Mucosa of descending colon (tissue), 3 donors: ENCODE measurements at regions not wholly inside any gene's neighbourhood (a gene's known extent, or its start where the extent isn't known, plus 50 kb on each side); places are given as distances from the start of the nearest gene placed in this dataset.

ENCODE experiments used
- ATAC-seq: fragments of 200-7000 bp; cut with Tn5 transposase; one replicate; pipeline ENCODE4 v1.9.1; 2020; ENCODE audit warnings: mild to moderate bottlenecking, moderate library complexity
- DNase-seq, 3 donors: peaks; one replicate each; pipeline ENCODE4 v3.0.0-alpha.2; 2020
- H3K36me3 ChIP-seq: fragments of 200-600 bp; one replicate; pipeline ENCODE4 v1.8.0; 2021; ENCODE audit warnings: low read depth, mild to moderate bottlenecking
- H3K4me1 ChIP-seq: fragments of 200-600 bp; one replicate; pipeline ENCODE4 v1.8.0; 2021; ENCODE audit warnings: low read depth, mild to moderate bottlenecking
- H3K4me3 ChIP-seq: fragments of 200-600 bp; one replicate; pipeline ENCODE4 v1.8.0; 2021; ENCODE audit warnings: mild to moderate bottlenecking
- H3K9me3 ChIP-seq: fragments of 200-600 bp; one replicate; pipeline ENCODE4 v1.8.0; 2021; ENCODE audit warnings: mild to moderate bottlenecking
- intact Hi-C, 2 donors: fragments of 100-400 bp; cut with DNase I in 1 of 2; cut with micrococcal nuclease in 1 of 2; formaldehyde crosslinking; loops; one replicate each; pipeline versions ENCODE4 v1.11.0 to v1.11.1; 2022; cut with DNase I, micrococcal nuclease
- TF ChIP-seq, protein P1 (sequence below): fragments of 200-600 bp; IDR thresholded peaks from one replicate; pipeline ENCODE4 v1.8.0; 2022; ENCODE audit warnings: antibody characterized with exemption, mild to moderate bottlenecking
- donor health status: DM: no; HTN: no; CAD: no; lungs with moderate emphysema.
- donor health status: DM: no; HTN: no; CAD: no.
- donor health status: DM: no; HTN: yes; CAD: no.

DNA sequence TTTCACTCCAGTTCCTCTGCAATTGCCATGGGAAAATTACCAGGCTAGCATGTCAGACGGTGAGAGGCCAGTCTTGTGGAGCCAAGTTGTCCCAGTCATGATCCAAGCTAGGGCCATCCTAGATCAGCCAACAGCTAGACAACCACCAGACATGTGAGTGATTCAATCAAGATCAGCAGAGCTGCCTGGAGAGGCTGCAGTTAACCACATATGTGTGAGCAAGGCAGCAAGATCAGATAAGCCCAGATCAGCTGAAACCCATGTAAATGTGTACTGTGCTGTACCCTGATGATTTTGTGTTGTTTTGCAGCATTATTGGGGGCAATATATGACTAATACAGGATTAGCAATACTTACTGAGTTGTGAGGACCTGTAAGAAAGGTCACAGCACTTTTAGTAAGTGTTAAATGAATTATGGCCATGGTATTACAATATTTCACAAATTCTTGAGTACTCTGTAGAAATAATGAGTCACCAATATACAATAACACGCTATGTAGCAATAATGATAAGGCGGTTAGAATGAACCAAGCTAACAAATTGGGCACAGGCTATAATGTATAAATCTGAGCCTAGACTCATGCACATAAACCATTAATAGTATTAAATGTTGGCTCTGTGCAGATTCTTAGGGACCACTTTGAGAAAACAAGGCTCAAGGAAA lies 91.4 kb downstream of the SUDS3 start:
- H3K4me3 ChIP-seq, result no peak overlapping the region
- DNase-seq, result no peak
- no peak for ATAC-seq
- H3K9me3 ChIP-seq, result no peaks in the 10 kb centered on the region
- intact Hi-C loops, result no loop called here
- no peaks in the 10 kb centered on the region for H3K36me3 ChIP-seq
- TF ChIP-seq, protein P1, sequence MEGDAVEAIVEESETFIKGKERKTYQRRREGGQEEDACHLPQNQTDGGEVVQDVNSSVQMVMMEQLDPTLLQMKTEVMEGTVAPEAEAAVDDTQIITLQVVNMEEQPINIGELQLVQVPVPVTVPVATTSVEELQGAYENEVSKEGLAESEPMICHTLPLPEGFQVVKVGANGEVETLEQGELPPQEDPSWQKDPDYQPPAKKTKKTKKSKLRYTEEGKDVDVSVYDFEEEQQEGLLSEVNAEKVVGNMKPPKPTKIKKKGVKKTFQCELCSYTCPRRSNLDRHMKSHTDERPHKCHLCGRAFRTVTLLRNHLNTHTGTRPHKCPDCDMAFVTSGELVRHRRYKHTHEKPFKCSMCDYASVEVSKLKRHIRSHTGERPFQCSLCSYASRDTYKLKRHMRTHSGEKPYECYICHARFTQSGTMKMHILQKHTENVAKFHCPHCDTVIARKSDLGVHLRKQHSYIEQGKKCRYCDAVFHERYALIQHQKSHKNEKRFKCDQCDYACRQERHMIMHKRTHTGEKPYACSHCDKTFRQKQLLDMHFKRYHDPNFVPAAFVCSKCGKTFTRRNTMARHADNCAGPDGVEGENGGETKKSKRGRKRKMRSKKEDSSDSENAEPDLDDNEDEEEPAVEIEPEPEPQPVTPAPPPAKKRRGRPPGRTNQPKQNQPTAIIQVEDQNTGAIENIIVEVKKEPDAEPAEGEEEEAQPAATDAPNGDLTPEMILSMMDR, result no peak
- no peaks in the 10 kb centered on the region for H3K4me1 ChIP-seq

DNA sequence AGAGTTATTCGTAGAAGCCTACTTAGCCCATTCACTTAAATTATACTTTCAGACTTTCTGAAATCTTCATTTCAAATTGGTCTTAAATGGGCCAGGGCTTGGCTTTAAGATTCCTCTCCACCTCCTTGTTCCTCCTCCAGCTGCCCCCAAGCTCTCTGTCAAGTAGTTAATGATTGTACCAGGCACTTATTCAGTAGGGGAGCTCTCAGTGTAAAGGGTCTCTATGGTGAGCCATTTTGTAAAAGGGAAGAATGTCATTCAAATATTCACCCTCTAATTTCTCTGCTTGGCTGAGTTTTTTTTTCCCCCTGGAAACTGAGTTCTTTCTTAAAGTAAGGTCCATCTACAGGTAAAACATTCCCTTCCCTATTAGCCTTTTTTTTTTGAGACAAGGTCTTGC lies 96.6 kb downstream of the SUDS3 start:
- ATAC-seq, result no peak

GRCh38 chr12:118480235-118480634 lies 103.9 kb downstream of the SUDS3 start:
- no peaks in the 10 kb centered on the region for H3K36me3 ChIP-seq
- ATAC-seq (no peak), DNase-seq (no peak)
- intact Hi-C loops, result no loop called here
- TF ChIP-seq, protein P1, result no peak
- no peak overlapping the region for H3K4me3 ChIP-seq
- H3K9me3 ChIP-seq, result no peaks in the 10 kb centered on the region
- H3K4me1 ChIP-seq, result no peaks in the 10 kb centered on the region

More for the DNA sequence above, 96.6 kb downstream of the SUDS3 start:
- H3K9me3 ChIP-seq, result no peaks in the 10 kb centered on the region
- no peaks in the 10 kb centered on the region for H3K36me3 ChIP-seq
- no peak for DNase-seq
- intact Hi-C loops, result no loop called here
- H3K4me3 ChIP-seq, result no peak overlapping the region
- no peaks in the 10 kb centered on the region for H3K4me1 ChIP-seq
- TF ChIP-seq, protein P1, result no peak

DNA sequence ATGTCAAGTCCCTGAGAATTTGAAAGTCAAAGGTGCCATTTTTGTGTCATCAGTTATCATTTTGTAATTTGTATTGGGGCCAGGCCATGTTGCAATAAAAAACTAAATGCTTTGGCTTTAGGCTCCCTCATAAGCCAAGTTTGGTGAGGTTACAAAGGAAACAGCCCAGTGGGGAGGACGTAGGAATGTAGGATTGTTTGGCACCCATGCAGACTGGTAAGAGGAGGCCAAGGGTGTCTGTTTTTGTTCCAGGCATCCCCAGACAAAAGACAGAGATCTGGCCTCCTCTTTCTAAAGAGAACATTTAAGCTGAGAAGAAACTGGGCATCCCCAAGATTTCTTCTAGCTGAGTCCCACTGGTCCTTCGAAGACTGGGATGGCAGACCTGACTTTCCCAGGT lies 111.7 kb downstream of the SUDS3 start:
- Histone ChIP-seq H3K4me3 (no peak overlapping the region), H3K9me3 (no peaks in the 10 kb centered on the region), H3K4me1 (no peaks in the 10 kb centered on the region), H3K36me3 (no peaks in the 10 kb centered on the region)
- TF ChIP-seq, protein P1, result no peak
- no peak for DNase-seq
- ATAC-seq, result no peak
- intact Hi-C loops, result no loop called here

- Histone ChIP-seq H3K36me3 (no peaks in the 10 kb centered on the region), H3K9me3 (no peaks in the 10 kb centered on the region), H3K4me3 (no peak overlapping the region), H3K4me1 (no peaks in the 10 kb centered on the region)
- ATAC-seq (no peak), DNase-seq (no peak)
- TF ChIP-seq, protein P1, result no peak
- intact Hi-C loops, result no loop called here
Measured at GRCh38 chr12:118493962-118494361, 117.6 kb downstream of the SUDS3 start.

DNA sequence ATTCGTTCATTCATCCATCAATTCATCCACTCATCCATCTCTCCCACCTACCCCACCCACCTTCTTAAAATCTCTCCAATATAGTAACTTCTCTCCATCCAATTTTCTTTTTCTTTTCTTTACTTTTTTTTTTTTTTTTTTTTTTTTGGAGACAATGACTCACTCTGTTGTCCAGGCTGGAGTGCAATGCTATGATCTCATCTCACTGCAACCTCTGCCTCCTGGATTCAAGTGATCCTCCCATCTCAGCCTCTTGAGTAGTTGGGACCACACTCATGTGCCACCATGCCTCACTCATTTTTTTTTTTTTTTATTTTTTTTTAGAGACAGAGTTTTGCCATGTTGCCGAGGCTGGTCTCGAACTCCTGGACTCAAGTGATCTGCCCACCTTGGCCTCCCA lies 118.4 kb downstream of the SUDS3 start:
- TF ChIP-seq, protein P1, result no peak
- ATAC-seq (no peak), DNase-seq (no peak)
- intact Hi-C loops, result no loop called here
- Histone ChIP-seq H3K4me1 (no peaks in the 10 kb centered on the region), H3K9me3 (no peaks in the 10 kb centered on the region), H3K36me3 (no peaks in the 10 kb centered on the region), H3K4me3 (no peak overlapping the region)
